Stimulated activated CD4-positive, alpha-beta T cell treated with anti-CD3 and anti-CD28 coated beads, Interleukin-15, amount 100 ng/mL, for 48 hours (primary cell): ENCODE measurements at regions not wholly inside any gene's neighbourhood (a gene's known extent, or its start where the extent isn't known, plus 50 kb on each side); places are given as distances from the start of the nearest gene placed in this dataset.

ENCODE experiments used
- DNase-seq, 2 donors: peaks; one replicate each; pipeline ENCODE4 v3.0.0-alpha.2; 2020; ENCODE audit warnings: low read depth in 2 of 2

DNA sequence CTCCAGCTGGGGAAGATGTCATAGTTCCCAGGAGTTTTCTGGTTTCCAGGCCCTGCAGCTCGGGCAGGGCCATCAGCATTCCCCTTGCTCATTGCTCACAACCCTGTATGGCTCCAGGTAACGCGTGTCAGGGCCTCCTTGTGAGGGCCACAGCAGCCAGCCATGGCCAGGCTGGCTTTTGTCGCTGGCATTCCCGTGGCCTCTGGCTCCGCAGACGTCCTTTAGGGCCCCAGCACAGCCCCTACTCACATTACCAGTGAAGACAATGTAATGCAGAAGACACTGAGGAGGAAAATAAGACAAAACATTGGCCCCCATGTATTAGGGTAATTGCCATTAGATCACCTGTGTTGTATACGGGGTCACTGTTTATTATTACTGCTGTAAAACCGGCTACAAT is 1799.0 kb downstream of the TP53TG3F start:
- no peak for DNase-seq

DNA sequence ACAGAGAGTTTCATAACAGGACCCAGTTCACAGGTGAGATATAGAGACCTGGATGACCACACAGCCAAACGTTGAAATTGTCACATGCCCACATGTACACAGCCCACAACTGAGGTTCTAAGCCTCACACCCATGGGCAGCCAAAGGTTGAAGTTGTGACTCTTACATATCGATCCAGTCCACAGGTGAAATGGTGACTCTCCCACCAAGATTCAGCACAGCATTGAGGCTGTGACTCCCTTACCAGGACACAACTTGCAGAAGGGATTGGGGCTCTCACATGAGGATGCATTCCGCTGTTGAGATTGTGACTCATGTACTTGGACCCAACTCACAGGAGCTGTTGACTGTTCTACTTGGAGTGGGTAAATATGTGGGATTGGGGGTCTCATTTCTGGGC is 1836.4 kb downstream of the TP53TG3F start:
- DNase-seq = no peak

- DNase-seq = no peak
These were observed 1837.7 kb downstream of the TP53TG3F start for GRCh38 chr16:35296962-35297653.

GRCh38 chr16:35298460-35299243 is 1839.2 kb downstream of the TP53TG3F start:
- DNase-seq = no peak

DNA sequence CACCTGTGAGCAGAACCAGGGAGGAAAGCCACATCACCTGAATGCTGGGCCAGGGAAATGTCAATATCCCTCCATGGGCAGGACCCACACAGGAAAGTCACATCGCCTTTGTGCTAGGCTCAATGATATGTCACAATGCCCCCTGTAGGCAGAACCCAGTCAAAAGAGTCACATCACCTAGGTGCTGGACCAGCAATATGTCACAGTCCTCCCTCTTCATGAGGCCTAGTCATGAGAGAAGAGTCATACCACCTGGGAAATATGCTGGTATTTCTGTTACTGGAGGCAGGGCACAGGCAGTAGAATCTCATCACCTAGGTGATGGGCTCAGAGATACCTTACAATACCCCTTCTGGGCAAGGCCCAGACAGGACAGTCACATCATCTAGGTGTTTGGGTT is 1843.4 kb downstream of the TP53TG3F start:
- no peak for DNase-seq

- DNase-seq = no peak
These were observed 1846.1 kb downstream of the TP53TG3F start for GRCh38 chr16:35305476-35305875.

GRCh38 chr16:35306915-35307314 is 1847.5 kb downstream of the TP53TG3F start:
- DNase-seq = no peak

DNA sequence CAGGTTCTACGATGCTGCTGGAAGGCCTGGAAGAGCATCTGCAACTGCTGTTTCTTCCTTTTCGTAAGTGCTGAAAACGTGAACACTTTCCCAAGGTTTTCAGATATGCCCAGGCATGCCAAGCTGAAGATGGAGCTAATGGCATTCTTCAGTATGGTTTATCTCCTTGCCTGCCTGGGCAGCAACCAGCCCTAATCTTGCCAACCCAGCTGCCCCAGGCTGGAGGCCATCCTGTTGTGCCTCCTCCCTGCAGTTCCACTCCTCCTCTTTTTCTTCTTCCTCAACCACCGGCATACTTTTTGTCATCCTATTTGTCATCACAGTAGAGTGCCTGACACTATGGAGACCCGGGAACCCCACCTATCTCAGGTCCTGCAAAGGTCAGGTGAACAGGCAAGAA is 1849.3 kb downstream of the TP53TG3F start:
- DNase-seq = no peak

- DNase-seq = no peak
These were observed 1851.6 kb downstream of the TP53TG3F start for GRCh38 chr16:35310999-35311398.

DNA sequence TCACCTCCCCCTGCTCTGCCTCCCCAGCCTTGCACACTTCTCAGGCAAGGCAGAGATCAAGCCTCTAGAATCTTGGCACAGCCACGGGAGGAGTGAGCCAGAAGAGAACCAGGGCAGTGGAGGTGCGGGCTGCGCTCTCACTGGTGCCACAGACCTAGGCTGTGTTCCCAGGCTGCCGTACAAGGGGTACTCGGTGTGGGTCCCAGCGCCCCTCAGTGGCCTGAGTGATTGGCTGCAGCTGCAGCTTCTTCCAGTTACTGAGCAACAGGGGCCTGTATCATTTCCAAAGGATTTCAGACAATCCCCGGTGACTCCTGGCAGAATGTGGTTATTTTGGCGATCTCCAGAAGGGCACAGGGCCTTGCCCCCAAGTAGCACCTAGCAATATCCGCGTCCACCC is 1852.1 kb downstream of the TP53TG3F start:
- DNase-seq = no peak

- DNase-seq = no peak
These were observed 1854.9 kb downstream of the TP53TG3F start for GRCh38 chr16:35314298-35314697.

- DNase-seq = no peak
These were observed 1860.3 kb downstream of the TP53TG3F start for GRCh38 chr16:35319536-35320192.

DNA sequence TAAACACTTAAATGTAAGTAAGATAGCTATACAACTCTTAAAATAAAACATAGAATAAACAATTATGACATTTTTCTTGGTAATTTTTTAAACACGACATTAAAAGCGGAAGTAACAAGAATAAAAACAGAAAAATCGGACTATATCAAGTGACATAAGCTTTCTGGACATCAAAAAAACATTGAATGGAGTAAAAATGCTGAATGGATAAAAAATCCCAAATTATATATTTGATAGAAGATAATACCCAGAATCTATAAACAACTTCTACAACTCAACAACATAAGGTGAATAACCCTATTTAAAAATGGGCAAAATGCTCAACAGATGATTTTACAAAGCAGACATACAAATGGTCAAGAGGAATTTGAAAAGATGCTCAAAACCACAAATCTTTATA is 1866.5 kb downstream of the TP53TG3F start:
- DNase-seq = no peak

DNA sequence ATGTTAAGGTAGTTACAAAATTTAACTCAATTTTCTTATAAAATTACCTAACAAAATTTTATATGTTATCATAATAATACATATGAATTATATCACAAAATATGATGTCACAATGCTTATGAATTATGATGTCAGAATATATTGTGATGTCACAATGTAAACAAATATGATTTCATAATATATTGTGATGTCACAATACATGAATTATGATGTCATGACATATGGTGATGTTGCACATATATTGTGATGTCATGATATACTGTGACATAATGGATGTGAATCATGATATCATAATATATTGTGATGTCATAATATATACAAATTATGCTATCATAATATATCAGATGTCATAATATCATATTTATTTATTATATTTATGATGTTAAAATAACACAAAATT is 1879.9 kb downstream of the TP53TG3F start:
- DNase-seq = no peak

DNA sequence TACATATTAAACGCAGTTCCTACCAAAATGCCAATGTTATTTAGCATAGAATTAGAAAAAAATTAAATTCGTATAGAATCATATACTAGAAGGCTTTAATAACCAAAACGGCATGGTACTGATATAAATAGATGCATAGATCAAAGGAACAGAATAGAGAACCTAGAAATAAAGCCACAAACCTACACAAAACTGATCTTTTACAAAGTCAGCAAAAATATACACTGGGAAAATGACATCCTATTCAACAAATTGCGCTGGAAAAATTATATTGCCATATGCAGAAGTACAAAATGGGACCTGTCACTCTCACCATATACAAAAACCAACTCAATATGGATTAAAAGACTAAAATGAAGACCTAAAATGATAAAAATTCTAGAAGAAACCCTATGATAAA is 1882.6 kb downstream of the TP53TG3F start:
- no peak for DNase-seq

- no peak for DNase-seq
These were observed 1884.8 kb downstream of the TP53TG3F start for GRCh38 chr16:35344012-35344762.

GRCh38 chr16:35352431-35352830 is 1893.0 kb downstream of the TP53TG3F start:
- DNase-seq = no peak

- no peak for DNase-seq
These were observed 1904.1 kb downstream of the TP53TG3F start for GRCh38 chr16:35363510-35363909.

- no peak for DNase-seq
These were observed 1904.9 kb downstream of the TP53TG3F start for GRCh38 chr16:35364263-35364662.

GRCh38 chr16:35365675-35366074 is 1906.3 kb downstream of the TP53TG3F start:
- no peak for DNase-seq

- DNase-seq = no peak
These were observed 1911.2 kb downstream of the TP53TG3F start for GRCh38 chr16:35370617-35371016.

- no peak for DNase-seq
These were observed 1917.7 kb downstream of the TP53TG3F start for GRCh38 chr16:35377142-35377541.
